Activated CD8-positive, alpha-beta memory T cell treated with anti-CD3 and anti-CD28 coated beads for 24 hours (primary cell): ENCODE measurements at regions not wholly inside any gene's neighbourhood (a gene's known extent, or its start where the extent isn't known, plus 50 kb on each side); places are given as distances from the start of the nearest gene placed in this dataset.

Source experiments
- DNase-seq: peaks from one replicate; pipeline ENCODE4 v3.0.0-alpha.2; 2020

DNA sequence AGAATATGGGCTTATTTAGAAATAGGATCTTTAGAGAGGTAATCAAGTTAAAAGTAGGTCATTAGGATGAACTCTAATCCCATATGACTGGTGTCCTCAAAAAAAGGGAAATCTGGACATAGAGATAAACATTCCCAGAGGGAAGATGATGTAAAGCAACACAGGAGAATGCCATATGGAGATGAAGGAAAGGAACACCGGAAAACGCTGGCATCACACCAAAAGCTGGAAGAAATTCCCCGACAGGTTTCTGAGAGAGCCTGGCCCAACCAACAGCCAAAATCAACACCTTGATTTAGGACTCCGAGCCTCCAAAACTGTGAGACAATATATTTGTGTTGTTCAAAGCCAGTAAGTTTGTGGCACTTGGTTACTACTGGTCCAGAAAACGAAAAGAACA is 296.7 kb downstream of the DSEL start:
- no peak for DNase-seq

GRCh38 chr18:67218556-67218955 is 298.0 kb downstream of the DSEL start:
- no peak for DNase-seq

DNA sequence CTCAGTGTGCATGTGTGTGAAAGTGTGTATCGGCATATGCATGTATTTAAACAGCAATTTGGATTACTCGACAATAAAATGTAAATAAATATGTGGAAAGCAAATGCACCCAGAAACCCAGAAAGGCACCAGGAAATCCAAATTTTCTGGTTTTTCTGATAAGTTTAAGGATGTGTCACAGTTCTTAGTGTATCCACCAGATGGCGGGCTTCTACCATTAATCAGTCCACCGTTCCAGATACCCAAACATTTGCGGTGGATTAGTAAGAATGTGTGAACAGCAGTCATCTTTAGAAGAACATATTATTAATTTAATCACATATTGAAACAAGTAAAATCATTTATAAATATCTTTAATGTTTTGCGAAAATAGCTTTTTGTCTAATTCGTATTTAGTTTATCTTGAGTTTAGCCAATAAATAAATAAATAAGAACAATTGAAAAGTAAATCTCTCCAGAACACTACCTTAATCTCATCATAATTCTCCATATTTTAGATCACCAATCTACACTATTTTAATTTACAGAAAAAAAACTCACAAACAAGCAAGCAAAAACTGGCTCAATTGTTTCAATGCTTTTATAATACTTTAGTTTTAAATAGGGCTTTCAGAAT is 298.9 kb downstream of the DSEL start:
- DNase-seq: peak; percentile 71

- no peak for DNase-seq
Observed at GRCh38 chr18:67216846-67217245, 299.7 kb downstream of the DSEL start.

- no peak for DNase-seq
Observed at GRCh38 chr18:67215686-67216085, 300.8 kb downstream of the DSEL start.

- no peak for DNase-seq
Observed at GRCh38 chr18:67211646-67212045, 304.9 kb downstream of the DSEL start.

DNA sequence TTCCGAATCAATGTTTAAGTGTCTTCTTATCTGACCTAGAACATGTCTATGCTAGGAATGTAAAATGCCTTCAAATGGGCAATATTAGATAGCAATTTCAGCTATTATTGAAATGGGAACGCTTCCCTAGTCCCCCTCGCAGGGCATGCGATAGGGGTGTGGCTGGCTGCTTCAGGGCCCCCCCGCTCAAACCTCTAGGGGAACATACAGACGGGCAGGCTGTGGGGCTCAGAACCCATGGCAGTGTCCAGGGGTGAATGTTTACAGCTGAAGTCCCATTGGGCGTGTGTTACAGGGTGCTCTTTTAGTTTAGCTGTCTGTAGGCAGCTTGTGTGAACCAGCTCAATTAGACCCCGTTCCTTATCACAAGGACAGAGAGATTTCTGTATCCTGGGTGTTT is 315.9 kb downstream of the DSEL start:
- no peak for DNase-seq

- no peak for DNase-seq
Observed at GRCh38 chr18:67199993-67200617, 316.4 kb downstream of the DSEL start.

DNA sequence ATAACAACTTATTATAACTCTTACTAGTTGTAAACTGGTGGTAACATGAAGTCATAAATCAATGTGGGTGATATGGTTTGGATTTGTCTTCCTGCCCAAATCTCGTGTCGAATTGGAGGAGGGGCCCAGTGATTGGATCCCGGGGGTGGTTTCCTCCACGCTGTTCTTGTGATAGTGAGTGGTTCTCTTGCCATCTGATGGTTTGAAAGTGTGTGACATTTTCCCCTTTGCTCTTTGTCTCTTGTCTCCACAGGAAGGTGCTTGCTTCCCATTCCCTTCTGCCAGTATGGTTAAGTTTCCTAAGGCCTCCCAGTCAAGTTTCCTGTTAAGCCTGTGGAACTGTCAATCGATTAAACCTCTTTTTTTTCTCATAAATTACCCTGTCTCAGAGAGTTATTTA is 321.6 kb downstream of the DSEL start:
- no peak for DNase-seq

DNA sequence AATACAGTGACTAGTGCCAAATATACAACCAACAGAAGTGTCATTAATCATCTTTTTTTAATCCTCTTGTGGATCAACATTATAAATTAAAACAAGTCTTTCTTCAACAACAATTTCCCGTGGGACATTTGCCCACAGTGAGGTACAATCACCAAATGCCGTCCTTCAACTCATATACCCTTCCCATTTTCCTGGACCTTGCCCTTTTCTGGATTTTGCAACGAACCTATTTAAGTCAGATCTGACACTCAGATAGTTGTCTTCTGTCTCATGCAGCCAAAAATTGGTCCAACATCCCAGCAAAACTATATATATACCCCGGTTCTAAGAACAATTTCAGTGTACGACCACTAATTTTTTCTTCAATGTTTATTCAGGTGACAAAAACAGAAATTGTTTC is 324.0 kb downstream of the DSEL start:
- DNase-seq: no peak

GRCh38 chr18:67183398-67183797 is 333.1 kb downstream of the DSEL start:
- no peak for DNase-seq

DNA sequence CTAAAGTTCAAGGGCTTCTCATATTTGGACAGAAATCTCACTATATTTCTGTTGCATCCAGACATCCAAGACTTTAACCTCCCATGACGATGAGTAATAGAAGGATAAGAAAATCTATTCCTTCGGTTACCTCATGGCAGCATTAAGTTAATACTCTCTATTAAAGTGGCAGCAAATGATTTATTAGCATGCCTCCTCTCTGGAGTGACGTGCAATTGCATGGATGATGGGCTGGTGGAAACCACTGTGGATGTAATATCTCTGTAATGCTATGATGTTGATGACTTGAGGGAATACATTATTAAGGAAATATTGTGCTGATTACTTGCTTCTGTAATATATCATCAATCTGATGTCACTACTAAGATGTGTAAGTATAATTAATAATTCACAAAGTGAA is 336.8 kb downstream of the DSEL start:
- no peak for DNase-seq

DNA sequence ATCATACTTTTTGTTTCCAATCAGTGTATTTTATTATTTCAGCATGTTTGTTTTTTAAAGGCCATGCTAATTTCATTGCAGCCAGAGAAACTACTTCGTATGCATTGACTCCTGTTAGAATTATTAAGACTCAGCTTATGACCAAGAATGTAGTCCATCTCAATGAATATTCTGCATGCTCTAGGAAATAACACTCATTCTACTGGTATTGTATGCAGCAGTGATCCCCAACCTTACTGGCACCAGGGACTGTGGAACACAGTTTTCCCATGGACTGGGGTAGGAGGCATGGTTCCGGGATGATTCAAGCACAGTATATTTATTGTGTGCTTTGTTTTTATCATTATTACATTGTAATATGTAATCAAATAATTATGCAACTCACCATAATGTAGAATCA is 356.9 kb downstream of the DSEL start:
- no peak for DNase-seq

- no peak for DNase-seq
Observed at GRCh38 chr18:67154979-67155378, 361.5 kb downstream of the DSEL start.

DNA sequence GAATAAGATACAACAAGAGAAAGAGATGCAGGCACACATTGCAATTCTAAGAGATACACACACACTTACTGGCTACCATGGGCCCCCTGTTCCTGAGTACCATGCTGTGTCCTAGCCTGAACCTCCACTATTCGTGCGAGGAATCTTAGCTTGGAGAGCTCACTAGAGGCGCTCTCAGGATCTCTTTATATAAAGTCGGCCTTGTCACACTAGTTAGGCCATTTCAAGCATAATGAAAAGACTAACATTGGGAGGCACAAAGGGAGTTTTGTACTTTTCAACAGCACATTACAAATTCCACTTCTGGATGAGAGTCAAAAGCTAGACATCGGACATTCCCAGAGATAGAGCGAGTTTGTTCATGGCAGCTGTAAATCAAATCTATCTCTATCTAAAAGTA is 365.2 kb downstream of the DSEL start:
- no peak for DNase-seq

GRCh38 chr18:67145586-67146292 is 370.8 kb downstream of the DSEL start:
- no peak for DNase-seq

- DNase-seq: no peak
Observed at GRCh38 chr18:67144329-67144728, 372.2 kb downstream of the DSEL start.

- no peak for DNase-seq
Observed at GRCh38 chr18:67143028-67143427, 373.5 kb downstream of the DSEL start.

GRCh38 chr18:67142604-67143003 is 373.9 kb downstream of the DSEL start:
- DNase-seq: no peak

DNA sequence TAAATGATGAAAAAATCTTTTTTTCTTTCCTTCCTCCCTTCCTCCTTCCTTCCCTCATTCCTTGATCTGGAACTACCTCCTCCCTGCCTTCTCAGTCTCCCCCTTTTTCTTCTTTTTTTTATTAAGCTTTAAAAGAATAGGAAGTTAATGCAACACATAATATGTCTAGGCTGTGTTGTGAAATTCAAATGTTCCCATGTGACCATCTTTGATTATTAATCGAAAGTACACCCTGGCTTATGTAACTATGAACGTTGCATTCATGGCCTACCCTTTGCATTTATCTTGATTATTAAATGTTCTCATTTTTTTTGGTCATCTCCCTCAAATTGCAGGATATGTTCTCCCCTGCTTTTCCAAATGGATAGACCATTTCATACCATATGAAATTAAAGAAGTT is 376.0 kb downstream of the DSEL start:
- DNase-seq: no peak

- DNase-seq: no peak
Observed at GRCh38 chr18:67139899-67140298, 376.6 kb downstream of the DSEL start.

GRCh38 chr18:67135981-67136380 is 380.5 kb downstream of the DSEL start:
- no peak for DNase-seq

DNA sequence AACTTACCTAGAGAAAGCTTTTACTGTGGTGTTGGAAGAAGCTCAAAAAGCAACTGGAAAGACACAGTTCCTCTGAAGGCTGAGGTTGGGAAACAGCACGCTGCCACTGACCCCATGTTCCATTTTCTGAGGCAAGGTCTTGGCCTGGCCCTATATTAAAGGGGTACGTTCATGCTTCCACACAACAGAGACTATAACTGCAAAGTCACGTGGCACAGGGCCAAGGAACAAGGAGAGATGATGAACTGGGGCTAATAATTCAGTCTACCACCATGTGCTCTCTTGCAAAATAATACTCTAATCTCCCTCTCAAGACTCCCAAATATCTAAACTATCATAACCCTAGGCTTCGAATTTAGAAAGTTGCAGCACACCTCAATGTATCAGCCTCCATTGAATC is 381.6 kb downstream of the DSEL start:
- no peak for DNase-seq

DNA sequence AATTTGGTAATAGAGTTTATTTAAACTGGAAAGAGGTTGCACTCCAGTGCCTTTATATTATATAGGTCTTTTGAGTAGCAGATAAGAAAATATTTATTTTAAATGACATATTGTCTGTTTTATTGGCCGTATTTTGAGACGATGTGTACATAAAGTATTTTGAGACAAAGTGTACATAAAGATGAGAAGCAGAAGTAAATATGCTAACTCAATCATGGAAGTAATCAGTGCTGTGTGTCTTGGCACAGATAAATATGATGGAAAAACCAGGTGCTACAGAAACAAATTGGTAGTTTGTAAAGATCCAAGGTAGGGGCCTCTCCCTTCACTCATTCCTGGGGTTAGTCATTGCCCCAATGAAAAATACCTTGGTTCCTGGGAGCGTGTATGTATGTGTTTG is 382.9 kb downstream of the DSEL start:
- DNase-seq: no peak

- no peak for DNase-seq
Observed at GRCh38 chr18:67132919-67133318, 383.6 kb downstream of the DSEL start.
